ENCODE measurements at regions not wholly inside any gene's neighbourhood (a gene's known extent, or its start where the extent isn't known, plus 50 kb on each side); places are given as distances from the start of the nearest gene placed in this dataset.

DNA sequence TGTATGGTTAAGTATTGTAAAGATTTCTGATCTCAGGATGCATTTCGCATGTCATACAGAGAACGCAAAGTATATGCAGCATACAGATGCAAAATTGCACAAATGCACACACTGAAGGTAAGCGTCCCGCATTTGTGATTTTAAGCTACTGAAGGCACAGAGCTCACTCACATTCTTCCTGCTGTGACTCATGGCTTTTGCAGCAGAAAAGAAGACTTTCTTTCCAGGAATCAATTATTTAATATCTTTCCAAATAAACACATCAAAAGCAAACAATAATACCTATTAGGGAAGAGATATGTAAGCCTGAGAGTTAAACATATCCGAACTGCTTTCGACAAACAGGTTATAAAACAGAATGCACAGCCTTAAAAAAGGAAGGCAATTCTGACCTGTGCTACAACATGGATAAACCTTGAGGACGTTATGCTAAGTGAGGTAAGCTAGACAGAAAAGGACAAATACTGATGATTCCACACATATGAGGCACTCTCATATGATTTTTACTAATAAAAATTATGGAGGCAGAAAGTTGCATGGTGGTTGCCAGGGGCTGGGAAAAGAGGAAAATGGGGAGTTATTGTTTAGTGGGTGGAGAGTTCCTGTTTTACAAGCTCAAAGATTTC is 109.0 kb downstream of the TFAP2A start:
- no peak for DNase-seq

DNA sequence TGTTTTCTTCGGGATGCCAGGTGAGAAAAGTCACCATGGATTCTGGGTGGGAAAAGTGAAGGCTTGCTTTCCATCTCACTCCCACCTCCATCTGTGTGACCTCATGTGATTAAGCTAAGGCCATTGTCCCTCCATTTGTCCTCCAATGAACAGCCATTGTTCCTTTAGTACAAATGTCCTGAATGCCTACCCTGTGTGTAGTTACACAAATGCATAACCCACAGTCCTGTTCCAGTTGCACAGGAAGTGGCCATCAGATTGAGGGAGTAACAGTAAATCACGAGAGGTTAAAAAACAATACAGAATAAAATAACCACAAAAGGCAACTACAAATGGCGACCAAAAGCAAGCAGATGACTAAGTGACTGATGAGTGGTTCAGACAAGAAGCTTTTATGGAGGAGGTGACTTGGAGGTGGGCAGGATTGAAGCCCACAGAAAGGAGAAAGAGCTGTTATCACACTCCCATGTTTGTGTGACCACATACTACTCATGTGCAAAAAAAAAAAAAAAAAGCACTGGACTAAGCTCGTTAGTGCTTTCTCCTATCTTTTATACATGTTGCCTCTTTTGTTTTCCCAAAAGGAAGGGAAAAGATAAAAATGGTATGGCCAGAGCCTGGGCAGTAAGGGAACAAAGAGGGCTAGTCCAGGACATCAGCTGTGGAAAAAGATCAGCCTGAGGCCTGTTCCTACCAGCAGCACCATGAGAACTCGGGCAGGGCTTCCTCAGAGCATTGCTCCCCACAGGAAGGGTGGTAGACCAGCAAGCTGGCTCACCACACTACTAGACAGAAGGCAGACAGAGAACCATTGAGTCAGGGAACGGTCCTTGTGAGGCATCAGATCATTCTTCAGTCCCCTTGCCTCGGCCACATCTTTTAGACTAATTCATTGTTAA is 111.0 kb downstream of the TFAP2A start:
- no peak for DNase-seq

DNA sequence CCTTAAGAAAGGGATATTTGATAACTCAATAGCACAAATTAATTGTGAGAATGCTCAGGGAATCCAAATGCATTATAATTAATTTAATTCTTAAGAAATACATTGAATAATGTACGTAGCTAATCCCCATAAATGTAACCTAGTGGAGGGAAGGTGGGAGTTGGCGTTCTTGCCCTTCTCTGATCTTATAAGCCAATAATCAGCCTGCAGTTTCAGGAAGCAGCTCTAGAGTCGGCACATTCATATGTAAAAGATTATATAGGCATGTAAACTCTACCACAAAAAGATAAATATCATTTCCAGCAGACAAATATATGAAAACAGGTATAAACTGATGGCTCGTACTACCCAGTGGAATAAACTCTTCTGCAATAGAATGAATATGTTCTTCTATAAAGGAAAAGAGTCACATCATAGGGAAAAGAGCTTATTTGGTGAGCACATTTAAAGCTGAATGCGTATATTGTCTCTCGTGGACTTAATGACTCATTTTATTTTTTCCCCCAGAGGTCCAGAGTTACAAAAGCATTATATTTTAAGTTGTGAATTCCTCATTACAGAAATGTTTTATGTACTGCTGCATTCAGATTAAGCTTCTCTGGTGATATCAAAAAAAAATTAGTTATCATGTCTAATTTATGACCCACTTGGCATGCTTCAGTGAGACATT is 112.2 kb downstream of the TFAP2A start:
- no peak for DNase-seq

DNA sequence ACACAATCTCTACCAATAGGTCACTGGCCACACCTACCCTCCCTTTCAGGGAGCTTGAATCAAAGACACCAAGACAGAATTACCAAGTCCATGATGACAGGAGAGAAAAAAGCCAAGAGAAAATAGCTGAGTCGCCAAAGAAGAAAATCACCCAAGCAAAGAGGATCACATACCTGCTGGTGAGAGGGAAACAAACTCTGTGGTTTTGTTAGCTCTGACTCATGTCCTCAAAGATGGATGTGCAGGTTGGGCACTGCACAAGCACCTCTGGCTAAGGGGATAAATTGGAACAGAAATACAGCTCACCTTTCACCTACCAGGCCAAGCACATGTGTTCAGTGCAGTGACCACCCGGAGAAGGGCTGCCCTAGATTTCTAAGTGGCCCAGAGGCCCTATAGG is 114.8 kb downstream of the TFAP2A start:
- DNase-seq = no peak

DNA sequence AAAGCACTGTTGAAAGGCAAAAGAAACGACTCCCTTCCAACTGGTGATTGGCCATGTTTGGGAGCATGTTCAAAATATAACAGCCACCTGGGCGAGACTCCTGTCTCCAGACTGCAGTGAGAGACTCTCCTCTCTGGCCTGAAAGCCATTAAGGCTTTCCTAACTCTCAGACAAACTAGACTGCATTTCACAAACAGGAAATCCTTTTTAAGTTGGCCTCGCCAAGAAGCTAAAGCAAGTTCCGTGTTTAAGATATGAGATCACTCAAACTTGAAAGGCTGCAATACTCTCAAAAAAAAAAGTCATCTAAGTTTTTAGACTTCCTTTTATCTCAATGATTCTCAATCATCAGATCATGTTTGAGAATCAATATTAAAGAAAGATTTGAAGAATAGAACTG is 117.0 kb downstream of the TFAP2A start:
- no peak for DNase-seq

DNA sequence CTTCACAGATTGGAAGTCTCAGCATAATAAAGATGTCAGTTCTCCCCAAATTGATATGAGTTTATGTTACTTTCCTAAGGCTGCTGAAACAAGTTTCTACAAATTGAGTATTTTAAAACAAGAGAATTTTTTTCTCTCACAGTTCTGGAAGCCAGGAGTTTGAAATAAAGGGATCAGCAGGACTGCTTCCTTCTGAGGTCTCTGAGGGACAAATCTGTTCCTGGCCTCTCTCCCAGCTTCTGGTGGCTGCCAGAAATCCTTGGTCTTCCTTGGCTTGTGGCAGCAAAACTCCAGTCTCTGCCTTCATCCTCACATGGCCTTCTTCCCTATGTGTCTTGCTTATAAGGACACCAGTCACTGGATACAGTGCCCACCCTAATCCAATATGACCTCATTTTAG is 136.1 kb downstream of the TFAP2A start:
- no peak for DNase-seq

GRCh38 chr6:10276660-10277287 is 138.1 kb downstream of the TFAP2A start:
- DNase-seq = no peak

DNA sequence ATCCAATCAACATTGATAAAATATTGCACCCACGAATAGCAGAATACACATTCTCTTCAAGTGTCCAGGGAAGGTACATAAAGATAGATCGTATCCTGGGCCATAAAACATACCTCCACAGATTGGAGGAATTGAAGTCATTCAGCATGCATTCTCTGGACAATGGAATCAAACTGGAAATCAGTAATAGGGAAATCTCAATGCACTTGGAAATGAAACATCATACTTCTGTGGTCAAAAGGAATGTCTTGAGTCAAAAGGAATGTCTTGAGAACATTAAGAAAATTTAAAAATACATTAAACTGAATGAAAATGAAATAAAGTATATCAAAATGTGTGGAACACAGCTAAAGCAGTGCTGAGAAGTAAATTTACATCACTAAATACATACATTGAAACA is 138.8 kb downstream of the TFAP2A start:
- no peak for DNase-seq

GRCh38 chr6:10272591-10272990 is 142.3 kb downstream of the TFAP2A start:
- no peak for DNase-seq

DNA sequence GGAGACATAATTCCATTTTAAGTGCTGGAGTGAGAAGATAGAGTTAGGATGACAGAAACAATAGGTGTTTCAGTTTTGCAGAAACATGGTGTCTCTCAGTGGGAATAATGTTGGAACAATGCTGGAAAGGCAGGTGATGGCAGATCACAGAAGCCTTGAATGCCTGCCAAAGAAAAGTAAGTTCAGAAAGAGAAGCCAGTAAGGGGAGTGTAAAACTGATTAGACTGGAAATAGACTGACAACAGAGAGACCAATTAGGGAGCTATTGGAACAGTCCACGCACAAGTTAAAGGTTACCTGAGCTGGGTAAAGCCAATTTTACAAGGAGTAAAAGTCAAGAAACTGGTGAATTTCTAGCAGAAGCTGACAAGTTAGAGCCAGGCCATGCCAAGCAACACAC is 142.9 kb downstream of the TFAP2A start:
- no peak for DNase-seq

DNA sequence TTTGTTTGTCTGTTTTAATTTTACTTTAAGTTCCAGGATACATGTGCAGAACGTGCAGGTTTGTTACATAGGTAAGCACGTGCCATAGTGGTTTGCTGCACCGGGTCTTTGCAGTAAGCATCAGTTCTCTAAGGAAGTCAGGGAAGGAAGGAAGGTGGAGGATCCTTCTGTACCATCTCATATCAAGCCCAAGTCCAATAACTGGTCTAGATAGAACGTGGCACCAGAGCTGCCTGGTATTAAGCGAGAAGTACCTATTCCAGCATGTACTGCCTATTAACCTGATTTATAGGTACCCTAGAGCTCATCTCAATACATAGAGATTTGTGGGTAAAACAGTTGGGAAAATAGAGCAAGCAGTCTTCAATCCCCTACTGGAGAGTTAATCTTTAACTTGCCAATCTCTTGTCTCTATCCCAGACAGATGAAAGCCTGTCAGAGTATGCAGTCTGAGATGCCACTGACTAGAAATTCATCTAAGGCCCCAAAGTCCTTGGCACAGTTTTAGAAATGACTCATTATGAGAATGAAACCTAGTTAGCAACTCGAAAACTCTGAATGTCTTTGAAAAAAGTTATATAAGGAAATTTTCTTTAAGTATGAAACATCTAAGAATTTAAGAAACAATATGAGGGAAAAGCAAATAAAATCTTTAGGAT is 144.9 kb downstream of the TFAP2A start:
- no peak for DNase-seq

- peak; percentile 44 for DNase-seq
Observed at GRCh38 chr6:10268611-10269310, 146.1 kb downstream of the TFAP2A start.

GRCh38 chr6:10268111-10268510 is 146.8 kb downstream of the TFAP2A start:
- no peak for DNase-seq

DNA sequence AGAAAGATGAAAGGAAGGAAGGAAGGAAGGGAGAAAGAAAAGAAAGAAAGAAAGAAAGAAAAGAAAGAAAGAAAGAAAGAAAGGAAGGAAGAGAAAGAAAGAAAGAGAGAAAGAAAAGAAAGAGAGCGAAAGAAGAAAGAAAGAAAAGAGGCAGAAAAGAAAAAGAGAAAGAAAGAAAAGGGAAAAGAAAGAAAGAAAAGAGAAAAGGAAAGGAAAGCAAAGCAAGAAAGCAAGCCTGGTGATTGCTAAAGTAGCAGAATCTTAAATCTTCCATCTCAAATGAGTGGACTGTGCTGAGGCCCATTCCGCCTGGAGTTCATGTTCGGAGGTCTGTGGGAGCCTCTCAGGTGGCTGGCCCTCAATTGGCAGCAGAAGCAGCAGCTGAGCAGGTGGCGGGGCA is 148.4 kb downstream of the TFAP2A start:
- no peak for DNase-seq

- DNase-seq = no peak
Observed at GRCh38 chr6:10266061-10266460, 148.8 kb downstream of the TFAP2A start.

GRCh38 chr6:10262505-10262904 is 152.4 kb downstream of the TFAP2A start:
- no peak for DNase-seq

DNA sequence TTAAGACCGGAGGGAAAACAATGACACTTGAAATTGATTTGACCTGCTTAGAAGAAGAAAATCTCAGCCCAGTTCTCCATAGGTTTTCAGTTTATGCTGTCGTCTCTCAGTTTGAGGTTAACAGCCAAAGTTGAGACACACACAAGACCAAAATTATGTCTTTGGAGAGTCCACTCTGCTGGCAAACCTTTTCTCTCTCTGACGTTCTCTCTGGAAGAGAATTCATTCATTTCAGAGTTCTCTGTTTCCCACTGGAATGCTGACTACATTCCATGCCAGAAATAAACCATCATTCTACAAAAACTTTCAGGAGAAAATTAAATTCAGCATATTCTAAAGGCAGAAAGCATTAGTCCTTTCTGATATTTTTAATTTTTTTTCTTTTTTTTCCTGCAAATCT is 155.2 kb downstream of the TFAP2A start:
- no peak for DNase-seq

- DNase-seq = no peak
Observed at GRCh38 chr6:10258341-10258740, 156.5 kb downstream of the TFAP2A start.

- DNase-seq = no peak
Observed at GRCh38 chr6:10256113-10256690, 158.7 kb downstream of the TFAP2A start.

DNA sequence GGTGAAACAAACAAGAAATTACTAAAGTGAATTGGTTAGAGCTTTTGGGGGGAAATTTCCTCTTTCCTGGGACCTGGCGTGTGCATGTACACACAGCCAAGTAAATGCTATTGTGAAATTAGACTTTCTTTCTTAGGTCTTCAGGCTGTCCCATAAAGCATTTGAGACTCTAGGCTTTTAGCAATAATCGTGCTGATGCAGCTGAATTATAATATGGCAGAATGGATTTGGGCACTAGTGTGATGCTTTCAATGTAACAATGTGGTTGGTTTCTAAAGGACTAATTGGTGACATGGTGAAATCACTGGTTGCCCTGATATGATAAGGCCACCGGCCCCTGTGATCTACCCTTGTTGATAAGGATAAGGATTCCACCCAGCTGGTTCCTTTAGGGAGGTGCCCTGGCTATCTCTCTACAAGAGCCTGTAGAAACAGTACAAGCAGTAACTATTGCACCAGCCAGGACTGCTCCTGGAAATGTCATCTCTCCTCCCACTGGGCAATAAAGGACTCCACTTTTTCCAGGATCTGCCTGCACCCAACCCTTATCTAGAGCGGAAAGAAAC is 164.1 kb downstream of the TFAP2A start:
- no peak for DNase-seq

GRCh38 chr6:10248378-10248843 is 166.5 kb downstream of the TFAP2A start:
- no peak for DNase-seq
